HG03139 (cell line): ENCODE measurements at regions not wholly inside any gene's neighbourhood (a gene's known extent, or its start where the extent isn't known, plus 50 kb on each side); places are given as distances from the start of the nearest gene placed in this dataset.
"Not testable (repeated sequence)": the region's sequence is repeated elsewhere in the genome, so short reads cannot be mapped to it uniquely, and the experiment has no call there.

Experiments used
- ATAC-seq: cut with Tn5 transposase; IDR thresholded peaks from one replicate; pipeline ENCODE4 v1.9.1; 2021; ENCODE audit not compliant: unreplicated experiment

DNA sequence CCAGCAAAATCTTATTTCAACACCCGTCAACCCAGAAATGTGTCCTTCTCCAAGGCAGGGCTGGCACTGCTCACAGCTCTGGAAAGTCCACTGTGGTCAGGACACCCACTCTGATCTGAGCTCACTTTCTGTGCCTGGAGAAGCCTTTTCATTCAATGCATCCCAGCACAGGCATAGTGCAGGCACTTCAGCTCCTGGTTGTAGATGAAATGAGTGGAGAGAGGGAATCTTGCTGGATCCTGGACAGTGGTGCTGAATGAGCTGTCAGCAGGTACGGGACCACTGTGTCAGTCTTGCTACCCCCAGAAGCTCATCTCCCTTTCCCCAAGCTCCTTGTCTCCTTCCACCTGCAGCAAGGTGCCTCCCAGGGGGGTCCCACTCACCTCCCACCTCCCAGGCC is 86.1 kb upstream of the SALL1 start:
- ATAC-seq, result no peak

DNA sequence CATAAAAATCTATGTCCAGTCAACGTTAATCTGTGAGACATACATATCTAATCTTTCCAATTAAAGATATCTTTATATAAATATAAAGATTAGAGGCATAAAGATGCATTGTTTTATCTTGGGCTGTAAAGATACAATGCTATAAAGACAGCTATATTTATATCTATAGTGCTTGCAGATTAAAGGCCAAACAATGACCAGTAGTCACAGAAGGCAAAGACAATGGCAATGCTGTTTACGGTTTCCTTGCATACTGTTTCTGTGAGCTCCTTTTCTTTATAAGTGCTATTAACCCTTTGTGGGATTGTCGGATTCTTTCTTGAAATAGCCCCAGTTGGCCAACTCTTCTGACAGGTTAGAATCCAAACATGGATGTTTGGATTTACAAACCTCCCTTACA is 85.5 kb upstream of the SALL1 start:
- ATAC-seq, result no peak

DNA sequence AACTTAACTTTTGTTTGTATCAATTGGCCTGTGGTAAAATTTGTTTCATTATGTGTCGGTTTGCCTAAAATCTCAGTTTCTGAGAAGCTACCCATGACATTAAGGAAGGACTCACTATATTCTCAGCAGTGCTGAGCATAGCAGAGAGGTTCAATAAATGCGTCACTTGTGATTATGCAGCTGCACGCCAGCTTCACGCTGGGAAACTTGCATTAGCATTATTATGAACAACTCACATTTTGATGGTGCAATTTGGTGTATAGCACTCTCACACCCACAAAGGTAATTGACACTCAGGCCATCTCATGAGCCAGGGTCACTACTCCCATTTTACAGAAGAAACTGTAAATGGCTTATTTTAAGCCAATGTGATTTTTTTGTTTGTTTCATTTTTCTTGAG is 80.6 kb upstream of the SALL1 start:
- no peak for ATAC-seq

DNA sequence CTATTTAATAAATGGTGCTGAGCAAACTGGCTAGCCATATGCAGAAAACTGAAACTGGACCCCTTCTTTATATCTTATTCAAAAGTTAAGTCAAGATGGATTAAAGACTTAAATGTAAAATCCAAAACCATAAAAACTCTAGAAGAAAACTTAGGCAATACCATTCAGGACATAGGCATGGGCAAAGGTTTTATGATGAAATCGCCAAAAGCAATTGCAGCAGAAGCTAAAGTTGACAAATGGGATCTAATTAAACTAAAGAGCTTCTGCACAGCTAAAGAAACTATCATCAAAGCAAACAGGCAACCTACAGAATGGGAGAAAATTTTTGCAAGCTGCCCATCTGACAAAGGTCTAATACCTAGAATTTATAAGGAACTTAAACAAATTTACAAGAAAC is 79.0 kb upstream of the SALL1 start:
- not testable (repeated sequence) for ATAC-seq

DNA sequence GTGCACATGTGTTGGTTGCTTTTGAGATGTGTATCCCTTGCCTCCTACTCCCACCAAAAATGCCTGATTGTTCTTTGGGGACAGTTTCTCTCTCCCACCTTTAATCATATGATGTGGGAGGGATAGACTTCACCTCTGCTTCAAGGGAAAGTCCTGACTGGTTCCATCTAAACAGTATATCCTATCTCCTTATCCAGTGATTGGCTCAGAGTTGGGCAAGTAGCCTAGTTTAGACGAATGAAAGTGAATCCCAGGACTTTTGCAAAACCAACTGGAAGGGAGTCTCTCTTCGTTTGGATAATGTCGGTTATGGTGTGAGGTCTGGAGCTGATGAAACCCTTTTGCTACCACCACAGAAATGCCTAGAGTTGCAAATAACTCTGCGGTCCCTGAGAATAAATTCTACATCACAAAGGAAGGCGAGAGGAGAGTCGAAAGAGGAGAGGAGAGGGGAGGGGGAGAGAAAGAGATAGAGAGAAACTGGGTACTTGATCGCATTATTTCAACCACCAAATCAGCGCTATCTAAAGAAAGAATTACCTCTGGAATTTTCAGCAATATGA is 77.1 kb upstream of the SALL1 start:
- ATAC-seq, result no peak

DNA sequence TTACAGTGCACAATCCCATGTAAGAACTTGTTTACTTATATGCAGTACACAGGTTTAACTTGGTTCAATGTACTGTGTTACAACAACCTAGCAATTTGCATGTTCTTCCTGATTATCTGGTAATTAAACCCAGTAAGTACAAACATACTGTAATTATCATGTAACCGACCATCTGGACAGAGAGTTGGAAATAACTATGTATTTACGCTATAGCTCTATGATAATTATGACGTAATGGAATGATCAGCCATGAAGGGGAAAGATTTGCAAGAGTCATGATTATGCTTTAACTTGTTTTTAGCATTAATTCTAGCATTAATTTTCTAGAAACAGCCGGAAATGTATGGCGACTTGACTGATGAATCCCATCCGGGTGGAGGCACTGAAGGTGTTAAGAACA is 74.8 kb upstream of the SALL1 start:
- no peak for ATAC-seq

DNA sequence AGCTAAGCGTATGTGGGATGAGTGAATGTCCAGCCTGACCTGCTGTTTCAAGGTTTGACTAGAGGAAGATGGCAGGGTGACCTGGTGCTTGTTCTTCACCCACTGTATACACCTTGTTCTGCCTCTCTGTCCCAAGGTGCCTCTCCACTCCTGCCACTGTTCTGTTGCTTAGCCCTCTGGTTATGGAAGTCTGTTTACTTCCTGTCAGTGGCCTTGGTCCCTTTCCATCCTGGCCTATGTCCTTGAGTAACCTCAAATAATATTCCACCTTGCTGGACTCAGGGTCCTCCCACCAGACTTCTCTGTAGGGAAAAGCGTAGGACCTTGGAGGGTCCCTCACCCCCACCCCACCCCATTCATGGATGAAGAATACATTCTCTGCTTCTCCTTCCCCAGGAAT is 73.2 kb upstream of the SALL1 start:
- no peak for ATAC-seq

DNA sequence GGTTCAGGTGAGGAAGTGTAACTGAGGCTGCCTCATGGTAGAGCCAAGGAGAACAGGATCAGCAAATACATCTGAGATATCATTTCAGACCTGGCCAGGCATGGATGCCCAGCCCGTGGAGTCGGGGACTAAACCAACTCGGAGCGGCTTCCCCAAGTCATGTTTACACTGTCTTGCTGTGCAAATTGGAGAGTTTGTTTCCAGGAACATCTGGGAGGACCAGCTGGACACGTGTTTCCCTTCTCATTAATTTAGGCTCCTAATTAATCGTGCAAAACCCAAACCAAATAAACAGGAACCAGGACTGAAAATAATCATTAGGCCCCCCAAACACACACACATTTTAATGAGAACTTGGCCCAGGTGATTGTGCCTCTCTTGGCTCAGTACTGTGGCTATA is 70.9 kb upstream of the SALL1 start:
- ATAC-seq, result no peak

DNA sequence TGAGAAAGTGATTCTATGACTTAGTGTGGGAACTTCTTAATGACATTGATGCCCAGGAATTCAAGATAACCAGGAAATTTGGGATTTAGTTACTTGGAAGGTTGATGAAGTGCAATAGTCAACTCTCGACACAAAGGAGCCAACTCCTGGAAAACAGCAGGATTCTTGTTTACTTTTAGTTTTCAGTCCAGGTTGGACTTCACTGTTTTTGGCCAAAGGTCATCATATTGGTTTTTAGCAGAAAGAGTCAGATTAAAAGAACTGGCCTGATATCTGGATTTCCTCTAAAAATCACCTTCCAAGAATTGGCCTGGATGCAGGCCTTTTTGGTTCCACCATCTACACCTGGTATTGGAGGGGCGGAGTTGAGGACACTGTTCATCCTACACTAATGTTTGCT is 60.1 kb upstream of the SALL1 start:
- no peak for ATAC-seq

DNA sequence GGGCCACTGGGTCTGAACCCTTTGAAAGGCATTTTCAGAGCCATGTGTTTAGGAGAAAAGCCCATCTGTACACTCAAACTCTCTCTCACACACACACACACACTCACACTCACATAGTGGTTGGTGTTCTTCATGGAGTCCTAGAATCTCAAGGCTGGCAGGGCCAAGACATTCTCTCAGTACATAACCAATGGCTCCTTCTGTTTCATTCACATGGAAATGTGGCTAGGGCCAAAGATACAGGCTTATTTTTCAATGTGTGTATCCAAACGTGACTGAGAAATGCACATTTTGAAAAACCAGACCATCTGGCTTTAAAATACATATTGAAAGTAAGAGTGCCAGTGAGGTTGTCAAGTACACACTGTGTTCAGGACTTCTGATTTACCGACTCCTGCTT is 59.0 kb upstream of the SALL1 start:
- ATAC-seq, result no peak

DNA sequence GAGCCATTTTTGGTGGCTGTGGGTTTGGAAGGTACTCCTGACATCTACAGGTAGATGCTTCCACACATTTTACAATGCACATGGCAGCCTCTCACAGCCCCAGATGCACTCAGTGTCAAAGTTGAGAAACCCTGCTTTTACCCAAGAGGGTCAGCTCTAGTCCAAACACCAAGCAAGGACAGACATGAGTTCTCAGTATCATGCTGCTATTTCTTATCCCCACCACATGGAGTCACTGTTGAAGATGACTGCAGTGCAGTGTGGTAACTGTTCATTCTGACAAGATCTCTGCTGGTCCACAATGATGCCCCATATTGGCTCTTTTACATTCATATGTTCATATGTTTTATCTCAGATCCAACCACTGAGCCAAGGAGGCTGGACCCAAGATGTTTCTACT is 50.5 kb upstream of the SALL1 start:
- no peak for ATAC-seq
